ENCODE measurements at regions not wholly inside any gene's neighbourhood (a gene's known extent, or its start where the extent isn't known, plus 50 kb on each side); places are given as distances from the start of the nearest gene placed in this dataset.

- H3K36me3 ChIP-seq (ENCODE audit: insufficient read depth, low read length), result no peaks in the 10 kb centered on the region
- H3K4me2 ChIP-seq (ENCODE audit: low read depth, low read length, poor library complexity, severe bottlenecking), result no peak overlapping the region
- no peaks in the 10 kb centered on the region for H4K20me1 ChIP-seq (ENCODE audit: insufficient read depth, low read length, poor library complexity, severe bottlenecking)
- no peak overlapping the region for H3K4me3 ChIP-seq (ENCODE audit: low read length, poor library complexity, severe bottlenecking)
- no peaks in the 10 kb centered on the region for H3K4me1 ChIP-seq (ENCODE audit: insufficient read depth, low read length, poor library complexity, severe bottlenecking)
- no peak for TF ChIP-seq EZH2phosphoT487 (IDR thresholded peaks at IDR 0.05; ENCODE audit: borderline replicate concordance)
- TF ChIP-seq CTCF (conservative IDR thresholded peaks at IDR 0.05; ENCODE audit: low read length), result no peak
- H3F3A ChIP-seq (ENCODE audit: low read depth), result no peaks in the 10 kb centered on the region
- peaks cover 34% of the 10 kb centered on the region; the same call in 1 of the 2 replicates for H3K9me3 ChIP-seq (ENCODE audit: insufficient read depth, low read depth, low read length)
- no peaks in the 10 kb centered on the region for H3K9me2 ChIP-seq (replicated peaks; ENCODE audit: low read depth, low read length)
- no peaks in the 10 kb centered on the region for H3K27me3 ChIP-seq (ENCODE audit: insufficient read depth, low read length, poor library complexity, severe bottlenecking)
- H3K9ac ChIP-seq (ENCODE audit: low read depth, low read length, poor library complexity, severe bottlenecking), result no peak overlapping the region
- H3K79me2 ChIP-seq (ENCODE audit: insufficient read depth, low read length), result no peaks in the 10 kb centered on the region
- H2AFZ ChIP-seq (ENCODE audit: low read length), result no peak overlapping the region
These were observed 619.4 kb upstream of the B3GAT1 start for GRCh38 chr11:135031205-135031989.

- Histone ChIP-seq H4K20me1 (ENCODE audit: insufficient read depth, low read length, poor library complexity, severe bottlenecking) (no peaks in the 10 kb centered on the region), H3K27me3 (ENCODE audit: insufficient read depth, low read length, poor library complexity, severe bottlenecking) (no peaks in the 10 kb centered on the region), H3K36me3 (ENCODE audit: insufficient read depth, low read length) (no peaks in the 10 kb centered on the region), H3K9me3 (ENCODE audit: insufficient read depth, low read depth, low read length) (peaks cover 35% of the 10 kb centered on the region; the same call in 1 of the 2 replicates), H3K9me2 (replicated peaks; ENCODE audit: low read depth, low read length) (no peaks in the 10 kb centered on the region), H3K4me1 (ENCODE audit: insufficient read depth, low read length, poor library complexity, severe bottlenecking) (no peaks in the 10 kb centered on the region), H3K4me3 (ENCODE audit: low read length, poor library complexity, severe bottlenecking) (no peak overlapping the region), H3K9ac (ENCODE audit: low read depth, low read length, poor library complexity, severe bottlenecking) (no peak overlapping the region), H3K79me2 (ENCODE audit: insufficient read depth, low read length) (no peaks in the 10 kb centered on the region), H2AFZ (ENCODE audit: low read length) (no peak overlapping the region), H3F3A (ENCODE audit: low read depth) (no peaks in the 10 kb centered on the region), H3K4me2 (ENCODE audit: low read depth, low read length, poor library complexity, severe bottlenecking) (no peak overlapping the region)
- TF ChIP-seq CTCF (conservative IDR thresholded peaks at IDR 0.05; ENCODE audit: low read length), result no peak
- no peak for TF ChIP-seq EZH2phosphoT487 (IDR thresholded peaks at IDR 0.05; ENCODE audit: borderline replicate concordance)
These were observed 615.4 kb upstream of the B3GAT1 start for GRCh38 chr11:135027461-135027860.

GRCh38 chr11:135023499-135023898 is 611.5 kb upstream of the B3GAT1 start:
- no peak overlapping the region for H3K4me2 ChIP-seq (ENCODE audit: low read depth, low read length, poor library complexity, severe bottlenecking)
- H3K4me1 ChIP-seq (ENCODE audit: insufficient read depth, low read length, poor library complexity, severe bottlenecking), result no peaks in the 10 kb centered on the region
- no peak overlapping the region for H2AFZ ChIP-seq (ENCODE audit: low read length)
- no peak overlapping the region for H3K9ac ChIP-seq (ENCODE audit: low read depth, low read length, poor library complexity, severe bottlenecking)
- no peaks in the 10 kb centered on the region for H4K20me1 ChIP-seq (ENCODE audit: insufficient read depth, low read length, poor library complexity, severe bottlenecking)
- H3K27me3 ChIP-seq (ENCODE audit: insufficient read depth, low read length, poor library complexity, severe bottlenecking), result no peaks in the 10 kb centered on the region
- TF ChIP-seq EZH2phosphoT487 (IDR thresholded peaks at IDR 0.05; ENCODE audit: borderline replicate concordance) (no peak), CTCF (conservative IDR thresholded peaks at IDR 0.05; ENCODE audit: low read length) (no peak)
- H3K36me3 ChIP-seq (ENCODE audit: insufficient read depth, low read length), result no peaks in the 10 kb centered on the region
- H3F3A ChIP-seq (ENCODE audit: low read depth), result no peaks in the 10 kb centered on the region
- no peaks in the 10 kb centered on the region for H3K9me2 ChIP-seq (replicated peaks; ENCODE audit: low read depth, low read length)
- H3K79me2 ChIP-seq (ENCODE audit: insufficient read depth, low read length), result no peaks in the 10 kb centered on the region
- peaks cover 30% of the 10 kb centered on the region; the same call in 1 of the 2 replicates for H3K9me3 ChIP-seq (ENCODE audit: insufficient read depth, low read depth, low read length)
- H3K4me3 ChIP-seq (ENCODE audit: low read length, poor library complexity, severe bottlenecking), result no peak overlapping the region

Data from Loucy (cell line).